T47D (cell line): ENCODE measurements at regions not wholly inside any gene's neighbourhood (a gene's known extent, or its start where the extent isn't known, plus 50 kb on each side); places are given as distances from the start of the nearest gene placed in this dataset.
"Not testable (repeated sequence)": the region's sequence is repeated elsewhere in the genome, so short reads cannot be mapped to it uniquely, and the experiment has no call there.

Experiments used
- DNase-seq, 2 experiments: peaks; one replicate each; pipeline versions ENCODE4 v3.0.0 to v3.0.0-alpha.2; 2011 to 2012; ENCODE audit warnings: low read depth in 1 of 2, low spot score in 1 of 2
- JUND ChIP-seq: IDR thresholded peaks from 2 replicates; pipeline ENCODE4 v1.6.1; 2012; ENCODE audit warnings: low read depth
- in situ Hi-C: cut with HindIII; loops from 2 replicates; pipeline ENCODE4 v1.10.0; 2016; ENCODE audit warnings: low sequenced_read_pairs, low pct_unique_long_range_greater_than_20kb

DNA sequence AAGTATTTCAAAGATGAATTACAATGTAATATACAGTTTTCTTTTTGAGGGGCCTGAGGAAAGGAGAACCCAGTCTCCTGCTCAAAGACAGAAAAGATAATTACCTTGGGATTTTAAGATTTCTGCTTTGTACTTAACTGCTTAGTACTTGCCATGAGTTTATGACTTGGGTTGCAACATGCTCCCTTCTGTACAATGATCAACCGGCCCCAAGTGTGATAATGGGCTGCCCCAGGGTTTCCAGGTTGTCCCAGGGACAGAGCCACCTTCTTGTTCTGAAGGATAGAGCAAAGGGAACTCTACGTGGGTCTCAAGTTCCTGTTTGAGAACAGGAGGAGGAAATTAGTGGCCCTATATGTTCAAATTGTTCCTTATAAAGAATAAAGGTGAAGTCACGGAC is 104.8 kb downstream of the ABHD5 start:
- DNase-seq: no peak
- in situ Hi-C loops: no loop called here
- no peak for TF ChIP-seq JUND

GRCh38 chr3:43796041-43796596 is 105.4 kb downstream of the ABHD5 start:
- in situ Hi-C loops: no loop called here
- no peak for DNase-seq
- no peak for TF ChIP-seq JUND

- DNase-seq: no peak
- TF ChIP-seq JUND: no peak
- in situ Hi-C loops: no loop called here
Observed at GRCh38 chr3:43797794-43798193, 107.1 kb downstream of the ABHD5 start.

GRCh38 chr3:43810797-43811196 is 120.1 kb downstream of the ABHD5 start:
- TF ChIP-seq JUND: no peak
- DNase-seq: no peak
- in situ Hi-C loops: no loop called here

- in situ Hi-C loops: no loop called here
- no peak for DNase-seq
- no peak for TF ChIP-seq JUND
Observed at GRCh38 chr3:43814461-43814860, 123.7 kb downstream of the ABHD5 start.

GRCh38 chr3:43816372-43816771 is 125.6 kb downstream of the ABHD5 start:
- no peak for DNase-seq
- in situ Hi-C loops: no loop called here
- TF ChIP-seq JUND: no peak

- DNase-seq: no peak
- TF ChIP-seq JUND: no peak
- in situ Hi-C loops: no loop called here
Observed at GRCh38 chr3:43817064-43817463, 126.3 kb downstream of the ABHD5 start.

DNA sequence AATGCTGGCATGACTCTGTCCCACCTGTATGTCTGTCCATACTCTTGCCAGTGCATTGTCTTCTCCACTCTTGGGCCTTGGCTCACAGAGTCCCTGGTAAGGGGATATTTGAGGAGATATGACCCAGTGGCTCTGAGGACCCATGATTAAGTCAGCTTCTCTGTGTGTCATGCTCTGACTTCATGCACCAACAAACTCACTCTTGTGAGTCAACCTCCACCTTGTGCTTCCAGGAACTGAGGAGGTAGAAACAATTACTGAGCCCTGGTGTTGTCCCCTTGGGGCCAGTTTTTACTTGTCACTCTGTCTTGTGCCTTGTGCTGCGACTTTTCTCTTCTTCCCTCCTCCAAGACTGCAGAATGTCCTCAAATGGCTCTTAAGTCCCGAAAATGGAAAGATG is 127.1 kb downstream of the ABHD5 start:
- in situ Hi-C loops: no loop called here
- TF ChIP-seq JUND: no peak
- DNase-seq: no peak

GRCh38 chr3:43818229-43818628 is 127.5 kb downstream of the ABHD5 start:
- no peak for TF ChIP-seq JUND
- no peak for DNase-seq
- in situ Hi-C loops: no loop called here

DNA sequence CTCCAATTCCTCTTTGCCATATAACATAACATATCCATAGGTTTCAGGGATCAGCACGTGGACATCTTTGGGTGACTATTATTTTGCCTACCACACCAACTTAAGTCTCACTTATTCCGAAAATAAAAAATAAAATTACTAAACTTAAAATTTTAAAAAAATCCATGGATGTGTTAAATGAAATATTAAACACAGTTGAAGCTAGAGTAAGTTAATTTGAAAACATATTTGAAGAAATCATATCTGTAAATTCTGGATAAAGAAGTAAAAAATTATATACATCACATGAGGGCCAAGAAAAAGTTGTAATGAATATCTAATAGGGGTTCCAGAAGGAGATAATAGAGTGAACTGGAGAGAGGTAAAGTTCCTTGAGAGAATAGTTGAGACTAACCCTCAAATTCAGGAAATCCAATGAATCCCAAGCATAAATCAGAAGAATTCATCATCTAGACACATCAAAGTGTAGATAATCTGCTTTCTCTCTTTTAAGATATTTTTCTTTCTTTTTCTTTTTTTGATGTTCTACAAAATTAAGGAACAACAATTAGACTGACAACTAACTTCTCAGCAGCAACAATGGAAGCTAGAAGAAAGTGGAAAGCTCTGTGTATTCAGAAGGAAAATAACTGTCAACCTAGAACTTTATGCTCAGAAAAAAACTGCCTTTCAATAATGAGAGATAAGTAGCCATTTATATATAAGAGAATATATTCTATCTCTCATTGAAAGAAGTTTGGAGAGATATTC is 147.4 kb downstream of the ABHD5 start:
- DNase-seq: no peak
- in situ Hi-C loops: no loop called here
- TF ChIP-seq JUND: no peak

DNA sequence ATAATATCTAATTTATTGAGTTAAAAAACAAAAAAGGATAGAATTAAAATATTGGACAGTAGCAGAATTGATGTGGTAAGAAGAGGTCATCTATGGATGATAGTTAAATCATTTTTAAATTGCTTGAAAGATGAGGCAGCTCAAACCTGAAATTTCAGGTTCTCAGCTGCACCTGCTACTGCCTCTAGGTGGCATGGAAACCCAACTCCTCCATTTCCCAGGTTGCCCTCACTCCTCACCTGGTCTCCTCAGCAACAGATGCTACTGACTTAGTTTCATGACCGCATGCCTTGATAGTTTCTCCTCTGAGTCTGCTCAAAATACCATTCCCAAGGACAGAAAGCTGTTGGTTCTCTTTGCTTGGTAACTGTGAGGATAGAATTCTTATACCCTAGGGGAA is 148.1 kb downstream of the ABHD5 start:
- in situ Hi-C loops: no loop called here
- DNase-seq: peak; percentile 31 to 53
- no peak for TF ChIP-seq JUND

- TF ChIP-seq JUND: no peak
- in situ Hi-C loops: no loop called here
- DNase-seq: no peak
Observed at GRCh38 chr3:43843386-43843785, 152.6 kb downstream of the ABHD5 start.

- in situ Hi-C loops: no loop called here
- no peak for DNase-seq
- no peak for TF ChIP-seq JUND
Observed at GRCh38 chr3:43844757-43845156, 154.0 kb downstream of the ABHD5 start.

GRCh38 chr3:43845553-43845952 is 154.8 kb downstream of the ABHD5 start:
- in situ Hi-C loops, DNase-seq: not testable (repeated sequence)
